Fibroblast of lung (primary cell): ENCODE measurements at regions not wholly inside any gene's neighbourhood (a gene's known extent, or its start where the extent isn't known, plus 50 kb on each side); places are given as distances from the start of the nearest gene placed in this dataset.

Source experiments
- EZH2 ChIP-seq: IDR thresholded peaks from 2 replicates; pipeline ENCODE4 v1.5.1; 2012; ENCODE audit warnings: low read length, control low read depth, mild to moderate bottlenecking; ENCODE audit errors: missing control alignments
- TF ChIP-seq, protein P1 (sequence below), 2 donors: IDR thresholded peaks in 1 of 2; conservative IDR thresholded peaks in 1 of 2; 1 replicate in 1 of 2; 2 replicates in 1 of 2; pipeline ENCODE4 v1.5.1; 2011 to 2012; ENCODE audit warnings: low read length in 2 of 2, control low read depth in 1 of 2, inconsistent platforms in 1 of 2, low read depth in 1 of 2, mild to moderate bottlenecking in 1 of 2

DNA sequence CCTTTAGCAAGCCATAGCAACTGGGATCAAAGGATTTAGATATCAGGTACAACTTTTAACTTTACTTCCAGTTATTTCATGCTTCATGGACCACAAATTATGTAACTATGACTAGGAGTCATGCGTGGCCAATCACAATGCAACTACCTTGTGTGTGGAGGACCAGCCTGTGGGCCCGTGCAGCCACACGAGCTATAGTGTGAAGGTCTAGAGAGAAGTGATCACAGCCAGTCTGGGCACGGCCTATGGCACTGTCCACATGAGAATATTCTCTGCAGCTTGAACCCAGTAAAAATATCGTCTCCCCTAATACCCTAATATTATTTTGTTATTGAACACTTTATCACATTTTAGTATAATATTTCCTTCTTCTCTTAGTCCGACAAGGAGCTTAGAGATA lies 464.9 kb upstream of the MIR17HG start:
- TF ChIP-seq, protein P1, sequence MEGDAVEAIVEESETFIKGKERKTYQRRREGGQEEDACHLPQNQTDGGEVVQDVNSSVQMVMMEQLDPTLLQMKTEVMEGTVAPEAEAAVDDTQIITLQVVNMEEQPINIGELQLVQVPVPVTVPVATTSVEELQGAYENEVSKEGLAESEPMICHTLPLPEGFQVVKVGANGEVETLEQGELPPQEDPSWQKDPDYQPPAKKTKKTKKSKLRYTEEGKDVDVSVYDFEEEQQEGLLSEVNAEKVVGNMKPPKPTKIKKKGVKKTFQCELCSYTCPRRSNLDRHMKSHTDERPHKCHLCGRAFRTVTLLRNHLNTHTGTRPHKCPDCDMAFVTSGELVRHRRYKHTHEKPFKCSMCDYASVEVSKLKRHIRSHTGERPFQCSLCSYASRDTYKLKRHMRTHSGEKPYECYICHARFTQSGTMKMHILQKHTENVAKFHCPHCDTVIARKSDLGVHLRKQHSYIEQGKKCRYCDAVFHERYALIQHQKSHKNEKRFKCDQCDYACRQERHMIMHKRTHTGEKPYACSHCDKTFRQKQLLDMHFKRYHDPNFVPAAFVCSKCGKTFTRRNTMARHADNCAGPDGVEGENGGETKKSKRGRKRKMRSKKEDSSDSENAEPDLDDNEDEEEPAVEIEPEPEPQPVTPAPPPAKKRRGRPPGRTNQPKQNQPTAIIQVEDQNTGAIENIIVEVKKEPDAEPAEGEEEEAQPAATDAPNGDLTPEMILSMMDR (conservative IDR thresholded peaks at IDR 0.05 in 1 of 2, IDR thresholded peaks at IDR 0.05 in 1 of 2; ENCODE audit: low read depth in 1 of 2, low read length in 2 of 2) = no peak
- TF ChIP-seq EZH2 = no peak
